ENCODE measurements at regions not wholly inside any gene's neighbourhood (a gene's known extent, or its start where the extent isn't known, plus 50 kb on each side); places are given as distances from the start of the nearest gene placed in this dataset.

GRCh38 chr2:5888126-5888525, 195.9 kb downstream of the SOX11 start:
- TF ChIP-seq CTCF (IDR thresholded peaks at IDR 0.05) (no peak), ESRRA (CRISPR knock-in tag; IDR thresholded peaks at IDR 0.05; ENCODE audit: borderline replicate concordance) (no peak), PREB (CRISPR knock-in tag; IDR thresholded peaks at IDR 0.05; ENCODE audit: borderline replicate concordance) (no peak), MAX (CRISPR knock-in tag; IDR thresholded peaks at IDR 0.05) (no peak), E2F4 (CRISPR knock-in tag; IDR thresholded peaks at IDR 0.05; ENCODE audit: borderline replicate concordance, low read depth) (no peak), CREB1 (CRISPR knock-in tag; IDR thresholded peaks at IDR 0.05) (no peak), ZNF219 (CRISPR knock-in tag; IDR thresholded peaks at IDR 0.05; ENCODE audit: borderline replicate concordance) (no peak), ZNF512 (CRISPR knock-in tag; IDR thresholded peaks at IDR 0.05; ENCODE audit: borderline replicate concordance) (no peak), NFE2L1 (CRISPR knock-in tag; IDR thresholded peaks at IDR 0.05) (no peak), E2F1 (CRISPR knock-in tag; IDR thresholded peaks at IDR 0.05) (no peak), USF2 (CRISPR knock-in tag; IDR thresholded peaks at IDR 0.05) (no peak), ZNF121 (CRISPR knock-in tag; IDR thresholded peaks at IDR 0.05) (no peak), GABPB1 (CRISPR knock-in tag; IDR thresholded peaks at IDR 0.05) (no peak)

Measured in WTC11 (cell line).